NAMALWA (cell line): ENCODE measurements at regions not wholly inside any gene's neighbourhood (a gene's known extent, or its start where the extent isn't known, plus 50 kb on each side); places are given as distances from the start of the nearest gene placed in this dataset.

Source experiments
- DNase-seq: peaks from one replicate; pipeline ENCODE4 v3.0.0-alpha.2; 2015; ENCODE audit warnings: low spot score

DNA sequence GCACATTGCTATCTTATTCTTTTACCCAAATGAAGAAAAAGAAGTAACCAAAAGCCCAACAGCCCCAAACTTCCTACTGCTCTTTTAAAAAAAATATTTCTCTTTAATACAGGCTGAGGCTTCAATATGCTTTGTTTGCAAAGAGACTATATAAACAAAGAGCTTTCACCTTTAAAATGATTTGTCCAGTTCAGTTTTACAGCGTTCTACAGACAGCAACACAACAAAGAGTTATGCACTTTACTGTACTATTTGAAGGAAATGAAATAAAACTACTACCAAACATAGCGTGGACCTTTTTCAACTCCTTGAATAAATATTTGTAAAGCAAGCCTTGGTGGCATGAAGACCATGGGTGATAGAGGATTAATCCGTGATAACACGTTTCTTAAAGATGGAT is 151.2 kb downstream of the FGF9 start:
- no peak for DNase-seq

GRCh38 chr13:21823416-21823815 is 152.5 kb downstream of the FGF9 start:
- no peak for DNase-seq

DNA sequence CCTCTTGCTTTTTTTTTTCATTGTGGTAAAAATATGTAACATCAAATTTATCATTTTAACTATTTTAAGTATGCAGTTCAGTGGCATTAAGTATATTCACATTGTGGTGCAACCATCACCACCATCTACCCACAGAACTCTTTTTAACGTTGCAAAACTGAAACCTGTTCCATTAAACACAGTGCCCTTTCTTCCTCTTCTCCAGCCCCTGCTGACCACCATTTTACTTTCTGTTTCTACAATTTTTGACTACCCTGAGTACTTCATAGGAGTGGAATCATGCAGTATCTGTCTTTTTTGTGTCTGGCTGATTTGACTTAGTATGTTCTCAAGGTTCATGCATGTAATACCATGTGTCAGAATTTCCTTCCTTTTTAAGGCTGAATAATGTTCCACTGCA is 153.1 kb downstream of the FGF9 start:
- no peak for DNase-seq

DNA sequence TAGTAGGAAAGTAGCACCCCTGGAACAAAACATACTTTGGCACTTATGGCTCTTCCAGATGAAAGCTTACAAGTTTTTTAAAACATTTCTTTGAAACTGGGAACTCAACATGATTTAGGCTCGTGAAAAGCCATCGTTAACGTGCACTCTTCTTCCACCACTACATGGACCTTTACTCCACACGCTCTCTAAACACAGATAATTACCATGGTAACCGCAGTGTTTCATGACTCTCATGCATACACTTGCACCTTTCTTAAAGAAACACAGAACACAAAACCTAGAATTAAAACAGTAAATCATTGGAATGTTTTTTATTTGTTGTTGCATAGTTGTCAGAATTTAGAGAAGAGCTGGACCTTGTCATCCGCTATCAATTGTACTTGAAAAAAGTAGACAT is 154.3 kb downstream of the FGF9 start:
- no peak for DNase-seq

- DNase-seq = no peak
Observed at GRCh38 chr13:21825801-21826200, 154.9 kb downstream of the FGF9 start.

DNA sequence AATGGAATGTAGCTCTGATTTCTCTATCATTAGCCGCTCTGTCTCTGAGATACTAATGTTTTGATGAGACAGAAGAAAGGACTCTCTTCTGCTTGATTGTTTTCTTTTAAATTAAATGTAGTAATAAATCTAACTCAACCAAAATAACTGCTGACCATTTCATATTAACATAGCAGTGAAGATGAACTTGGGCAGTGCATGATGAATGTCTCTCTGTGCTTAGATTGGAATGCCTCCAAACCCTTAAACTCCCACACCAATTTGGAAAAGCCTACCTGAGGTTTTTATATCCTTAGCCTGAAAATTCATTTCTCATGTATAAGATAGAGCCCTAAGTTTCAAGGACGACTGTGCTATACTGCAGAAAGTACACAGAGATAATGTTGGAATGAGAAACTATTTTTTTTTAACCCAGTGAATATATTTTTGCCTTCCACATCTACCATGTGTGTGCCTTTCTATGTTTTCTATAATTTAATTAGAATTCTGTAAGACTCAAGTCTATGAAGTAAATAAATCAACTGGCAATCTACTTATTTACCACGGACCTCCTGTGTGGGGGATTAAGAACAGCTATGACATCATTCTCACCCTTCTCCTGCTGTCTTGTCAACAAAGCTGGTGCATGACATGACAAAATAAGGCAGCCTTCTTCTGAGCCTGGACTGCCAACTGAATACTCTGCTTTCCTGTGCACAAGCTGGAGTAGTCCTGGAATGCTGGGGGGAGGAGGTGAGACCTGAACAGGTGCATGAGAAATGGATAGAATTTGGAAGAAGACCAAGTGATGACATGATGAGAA is 155.5 kb downstream of the FGF9 start:
- no peak for DNase-seq

DNA sequence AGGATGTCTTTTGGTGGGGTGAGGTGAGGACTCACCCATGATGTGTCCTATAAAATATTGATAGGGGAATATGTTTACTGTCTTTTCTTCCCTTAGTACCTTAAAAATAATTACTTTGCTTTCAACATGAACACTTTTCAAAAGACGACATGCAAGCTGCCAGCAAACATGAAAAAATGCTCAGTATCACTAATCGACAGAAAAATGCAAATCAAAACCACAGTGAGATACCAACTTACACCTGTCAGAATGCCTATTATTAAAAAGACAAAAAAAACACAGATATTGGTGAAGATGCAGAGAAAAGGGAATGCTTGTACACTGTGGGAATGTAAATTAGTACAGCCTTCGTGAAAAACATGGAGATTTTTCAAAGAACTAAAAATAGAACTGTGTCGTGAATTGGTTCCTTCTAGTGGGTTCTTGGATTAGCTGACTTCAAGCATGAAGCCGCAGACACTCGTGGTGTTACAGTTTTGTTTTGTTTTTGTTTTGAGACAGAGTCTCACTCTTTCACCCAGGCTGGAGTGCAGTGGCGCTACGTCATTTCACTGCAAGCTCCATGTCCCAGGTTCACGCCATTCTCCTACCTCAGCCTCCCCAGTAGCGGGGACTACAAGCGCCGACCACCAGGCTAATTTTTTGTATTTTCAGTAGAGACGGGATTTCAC is 160.9 kb downstream of the FGF9 start:
- DNase-seq = no peak

DNA sequence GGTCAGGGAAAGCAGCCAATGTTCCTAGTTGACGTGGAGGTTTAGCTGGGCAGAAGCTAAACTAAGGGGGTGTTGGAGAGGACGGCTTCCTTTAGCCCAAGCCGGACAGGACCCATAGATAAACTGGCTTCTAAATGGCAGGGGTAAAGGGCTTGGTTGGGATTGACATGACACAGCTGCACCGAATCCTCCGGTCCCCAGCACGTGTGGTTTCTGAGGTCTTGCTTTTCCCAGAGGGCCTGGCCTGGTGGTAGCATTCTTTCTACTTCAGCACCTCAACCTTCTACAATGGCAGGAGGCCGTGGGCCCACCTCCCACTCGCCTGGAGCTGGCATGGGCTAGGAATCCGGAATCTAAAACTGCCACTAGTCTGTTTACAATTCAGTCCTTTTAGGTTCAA is 163.0 kb downstream of the FGF9 start:
- no peak for DNase-seq

- no peak for DNase-seq
Observed at GRCh38 chr13:21834521-21834920, 163.6 kb downstream of the FGF9 start.

DNA sequence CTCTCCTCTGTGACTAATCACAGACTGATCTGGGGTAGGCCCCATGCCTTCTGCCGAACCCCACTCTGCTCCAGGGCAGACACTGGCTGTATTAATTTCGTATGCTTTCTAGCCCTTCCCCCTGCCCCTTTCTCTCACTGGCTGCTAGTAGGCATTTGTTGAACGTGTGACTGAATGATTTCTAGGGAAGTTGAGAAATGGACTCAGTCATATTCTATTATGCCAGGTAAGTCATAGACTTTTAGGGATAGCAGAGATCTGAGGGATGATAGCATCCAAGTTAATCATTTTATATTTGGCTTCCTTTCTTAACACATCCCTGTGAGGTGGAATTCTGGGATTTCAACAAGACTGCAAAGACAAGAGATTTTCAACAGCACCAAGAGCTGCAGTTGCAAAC is 166.4 kb downstream of the FGF9 start:
- DNase-seq = no peak

GRCh38 chr13:21837841-21838551 is 167.1 kb downstream of the FGF9 start:
- no peak for DNase-seq

DNA sequence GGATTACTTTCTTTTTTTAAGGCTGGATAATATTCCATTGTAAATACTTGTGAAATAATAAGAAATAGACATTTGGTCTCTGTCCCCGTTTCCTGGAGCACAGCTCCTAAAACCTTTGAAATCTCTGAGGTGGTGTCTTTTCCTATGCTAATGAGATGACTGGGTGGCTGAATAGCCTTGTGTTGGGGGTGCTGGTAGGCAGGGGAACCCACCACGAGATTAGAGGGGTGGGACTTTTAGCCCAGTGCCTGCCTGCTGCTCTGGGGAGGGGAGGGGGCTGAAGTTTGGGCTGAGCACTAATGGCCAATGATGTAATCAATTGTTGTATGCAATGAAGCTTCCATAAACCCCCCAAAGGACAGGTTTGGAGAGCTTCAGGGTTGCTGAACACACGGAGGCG is 175.7 kb downstream of the FGF9 start:
- DNase-seq = no peak

GRCh38 chr13:21849323-21849722 is 178.4 kb downstream of the FGF9 start:
- peak; percentile 55 for DNase-seq

DNA sequence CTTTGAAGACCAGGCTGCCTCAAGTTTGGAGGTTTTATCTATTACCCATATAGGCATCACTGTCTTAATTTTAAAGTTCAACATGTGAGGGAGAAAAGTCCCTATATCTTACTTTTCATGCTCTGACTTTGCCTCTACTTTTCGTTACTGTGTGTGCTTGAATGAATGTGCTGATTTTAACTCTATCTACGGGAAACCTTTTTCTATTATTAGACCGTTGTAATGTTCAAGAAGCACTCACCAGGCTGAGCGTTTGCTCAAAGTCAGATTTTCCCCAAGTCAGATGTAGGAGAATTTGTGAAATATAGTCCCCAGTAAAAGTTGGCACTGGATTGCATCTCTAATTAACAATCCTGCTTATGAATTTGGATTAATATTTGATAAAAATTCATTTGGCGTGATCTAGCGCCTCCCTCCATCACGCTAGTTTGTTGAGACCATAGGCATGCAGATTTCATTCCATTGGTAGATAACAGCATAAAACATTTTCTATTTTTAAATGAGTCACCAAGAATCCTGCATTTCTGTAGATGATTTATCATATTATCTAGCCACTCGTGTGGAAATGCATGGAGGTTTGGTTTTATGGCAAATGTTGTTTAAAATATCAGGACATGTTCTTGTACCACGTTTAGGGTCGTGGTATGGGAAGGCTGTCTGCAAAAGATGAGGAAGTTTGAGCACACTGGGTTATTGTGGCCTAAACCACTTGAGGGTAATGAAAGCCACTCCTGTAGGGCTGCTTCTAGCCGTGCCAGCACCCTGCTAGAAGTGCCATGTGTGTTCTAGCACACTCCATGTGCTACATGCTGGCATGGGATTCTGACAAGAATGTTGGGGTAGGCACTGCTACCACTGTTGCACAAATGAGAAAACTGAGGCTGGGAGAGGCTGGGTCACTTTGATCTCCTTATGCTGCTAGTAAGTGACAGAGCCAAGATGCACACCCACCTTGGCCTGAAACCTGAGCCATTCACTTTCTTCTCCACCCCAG is 179.4 kb downstream of the FGF9 start:
- DNase-seq = no peak

- no peak for DNase-seq
Observed at GRCh38 chr13:21852043-21852442, 181.2 kb downstream of the FGF9 start.

- no peak for DNase-seq
Observed at GRCh38 chr13:21853779-21854178, 182.9 kb downstream of the FGF9 start.

GRCh38 chr13:21868823-21869222 is 197.9 kb downstream of the FGF9 start:
- no peak for DNase-seq

GRCh38 chr13:21871382-21871781 is 200.5 kb downstream of the FGF9 start:
- DNase-seq = no peak

DNA sequence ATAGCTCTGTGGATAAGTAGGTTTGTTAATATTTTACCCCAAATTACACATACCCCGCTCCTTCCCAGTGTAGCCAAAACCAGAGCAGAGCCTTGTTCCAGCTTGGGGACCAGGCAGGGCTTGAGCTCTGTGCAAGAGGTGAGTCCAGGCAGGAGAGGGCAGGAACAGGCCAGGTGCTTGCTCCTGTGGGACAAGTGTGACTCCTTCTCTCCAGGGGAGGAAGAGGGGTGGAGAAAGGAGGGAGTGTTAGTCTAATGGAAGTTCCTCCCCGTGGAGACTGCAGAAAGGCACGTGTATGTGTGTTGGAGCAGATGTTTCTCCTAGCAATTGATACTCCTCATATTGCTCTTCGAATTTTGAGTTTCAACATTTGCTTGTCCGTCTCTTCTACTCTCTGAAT is 201.0 kb downstream of the FGF9 start:
- DNase-seq = no peak

- no peak for DNase-seq
Observed at GRCh38 chr13:21872795-21873194, 201.9 kb downstream of the FGF9 start.

- no peak for DNase-seq
Observed at GRCh38 chr13:21875116-21875515, 204.2 kb downstream of the FGF9 start.
